Astrocyte (in vitro differentiated cells and primary cell): ENCODE measurements at regions not wholly inside any gene's neighbourhood (a gene's known extent, or its start where the extent isn't known, plus 50 kb on each side); places are given as distances from the start of the nearest gene placed in this dataset.

Source experiments
- DNase-seq: peaks from one replicate; pipeline ENCODE4 v3.0.0-alpha.2; 2010; ENCODE audit warnings: low read depth
- FAIRE-seq: peaks from 2 replicates; lab custom pipeline; 2011; peaks lifted over from hg19 to GRCh38; lab: Jason Lieb, UNC
- H2AFZ ChIP-seq: 2 replicates; pipeline ENCODE4 v1.6.0; 2012; ENCODE audit warnings: low read depth, low read length, inconsistent platforms
- H3K27ac ChIP-seq: 2 replicates; pipeline ENCODE4 v1.5.1; 2011; ENCODE audit warnings: low read depth, low read length, inconsistent platforms
- H3K27me3 ChIP-seq: 2 replicates; pipeline ENCODE4 v1.6.0; 2011; ENCODE audit warnings: low read length, inconsistent platforms; ENCODE audit not compliant: insufficient read depth
- H3K36me3 ChIP-seq: 2 replicates; pipeline ENCODE4 v1.5.1; 2011; ENCODE audit warnings: low read length, inconsistent platforms; ENCODE audit not compliant: insufficient read depth
- H3K4me1 ChIP-seq: 2 replicates; pipeline ENCODE4 v1.5.1; 2011; ENCODE audit warnings: low read length, inconsistent platforms; ENCODE audit not compliant: insufficient read depth
- H3K4me2 ChIP-seq: 2 replicates; pipeline ENCODE4 v1.6.0; 2012; ENCODE audit warnings: low read length, inconsistent platforms
- H3K4me3 ChIP-seq: 2 replicates; pipeline ENCODE4 v1.5.1; 2011; ENCODE audit warnings: low read depth, mild to moderate bottlenecking, low read length, inconsistent platforms; ENCODE audit not compliant: insufficient read depth
- H3K79me2 ChIP-seq: 2 replicates; pipeline ENCODE4 v1.6.0; 2012; ENCODE audit warnings: mild to moderate bottlenecking, low read length, inconsistent platforms; ENCODE audit not compliant: insufficient read depth
- H3K9ac ChIP-seq: 2 replicates; pipeline ENCODE4 v1.6.0; 2012; ENCODE audit warnings: mild to moderate bottlenecking, low read length, inconsistent platforms
- H3K9me3 ChIP-seq: 2 replicates; pipeline ENCODE4 v1.5.1; 2012; ENCODE audit warnings: low read depth, mild to moderate bottlenecking, low read length, inconsistent platforms; ENCODE audit not compliant: insufficient read depth
- H4K20me1 ChIP-seq: 2 replicates; pipeline ENCODE4 v1.6.0; 2012; ENCODE audit warnings: low read length, inconsistent platforms; ENCODE audit not compliant: insufficient read depth
- H3K27ac Mint-ChIP-seq: one replicate; pipeline ENCODE4 v1.8.0; 2021; ENCODE audit warnings: mild to moderate bottlenecking, mixed read lengths; ENCODE audit not compliant: unreplicated experiment
- H3K27me3 Mint-ChIP-seq: one replicate; pipeline ENCODE4 v1.8.0; 2021; ENCODE audit warnings: low read depth, mixed read lengths; ENCODE audit not compliant: unreplicated experiment
- H3K36me3 Mint-ChIP-seq: one replicate; pipeline ENCODE4 v1.8.0; 2021; ENCODE audit warnings: low read depth, mixed read lengths; ENCODE audit not compliant: unreplicated experiment
- H3K4me1 Mint-ChIP-seq: one replicate; pipeline ENCODE4 v1.8.0; 2021; ENCODE audit warnings: low read depth, mixed read lengths; ENCODE audit not compliant: unreplicated experiment
- H3K4me3 Mint-ChIP-seq: one replicate; pipeline ENCODE4 v1.8.0; 2021; ENCODE audit warnings: mild to moderate bottlenecking, moderate library complexity, mixed read lengths; ENCODE audit not compliant: unreplicated experiment
- H3K9me3 Mint-ChIP-seq: one replicate; pipeline ENCODE4 v1.8.0; 2021; ENCODE audit warnings: mild to moderate bottlenecking, mixed read lengths; ENCODE audit not compliant: unreplicated experiment
- EZH2 ChIP-seq: IDR thresholded peaks from 2 replicates; pipeline ENCODE4 v1.6.1; 2012; ENCODE audit warnings: mild to moderate bottlenecking, low read length, inconsistent platforms; ENCODE audit not compliant: insufficient read depth
- TF ChIP-seq, protein P1 (sequence below): IDR thresholded peaks from 2 replicates; pipeline ENCODE4 v1.5.1; 2011; ENCODE audit warnings: low read depth, mild to moderate bottlenecking, inconsistent platforms, low read length, moderate library complexity; ENCODE audit not compliant: insufficient read depth

- Histone ChIP-seq H3K4me2 (no peak overlapping the region), H3K79me2 (no peaks in the 10 kb centered on the region), H4K20me1 (no peaks in the 10 kb centered on the region), H3K36me3 (no peaks in the 10 kb centered on the region), H3K27ac (no peak overlapping the region), H3K9me3 (no peaks in the 10 kb centered on the region), H2AFZ (no peak overlapping the region), H3K27me3 (no peaks in the 10 kb centered on the region), H3K9ac (no peak overlapping the region), H3K4me3 (no peak overlapping the region), H3K4me1 (no peaks in the 10 kb centered on the region)
- Mint-ChIP-seq H3K27me3 (peaks cover 3% of the 10 kb centered on the region), H3K27ac (no peak overlapping the region), H3K9me3 (no peaks in the 10 kb centered on the region), H3K36me3 (no peaks in the 10 kb centered on the region), H3K4me1 (peaks cover 5% of the 10 kb centered on the region), H3K4me3 (no peak overlapping the region)
- TF ChIP-seq EZH2, result no peak
- TF ChIP-seq, protein P1, sequence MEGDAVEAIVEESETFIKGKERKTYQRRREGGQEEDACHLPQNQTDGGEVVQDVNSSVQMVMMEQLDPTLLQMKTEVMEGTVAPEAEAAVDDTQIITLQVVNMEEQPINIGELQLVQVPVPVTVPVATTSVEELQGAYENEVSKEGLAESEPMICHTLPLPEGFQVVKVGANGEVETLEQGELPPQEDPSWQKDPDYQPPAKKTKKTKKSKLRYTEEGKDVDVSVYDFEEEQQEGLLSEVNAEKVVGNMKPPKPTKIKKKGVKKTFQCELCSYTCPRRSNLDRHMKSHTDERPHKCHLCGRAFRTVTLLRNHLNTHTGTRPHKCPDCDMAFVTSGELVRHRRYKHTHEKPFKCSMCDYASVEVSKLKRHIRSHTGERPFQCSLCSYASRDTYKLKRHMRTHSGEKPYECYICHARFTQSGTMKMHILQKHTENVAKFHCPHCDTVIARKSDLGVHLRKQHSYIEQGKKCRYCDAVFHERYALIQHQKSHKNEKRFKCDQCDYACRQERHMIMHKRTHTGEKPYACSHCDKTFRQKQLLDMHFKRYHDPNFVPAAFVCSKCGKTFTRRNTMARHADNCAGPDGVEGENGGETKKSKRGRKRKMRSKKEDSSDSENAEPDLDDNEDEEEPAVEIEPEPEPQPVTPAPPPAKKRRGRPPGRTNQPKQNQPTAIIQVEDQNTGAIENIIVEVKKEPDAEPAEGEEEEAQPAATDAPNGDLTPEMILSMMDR, result no peak
- no peak for DNase-seq
- FAIRE-seq, result no peak
Observed at GRCh38 chr16:7962091-7962879, 628.0 kb downstream of the TMEM114 start.

- H3K27ac Mint-ChIP-seq, result no peak overlapping the region
- H3K79me2 ChIP-seq, result no peaks in the 10 kb centered on the region
- no peaks in the 10 kb centered on the region for H3K27me3 ChIP-seq
- no peaks in the 10 kb centered on the region for H3K36me3 Mint-ChIP-seq
- H3K36me3 ChIP-seq, result no peaks in the 10 kb centered on the region
- H3K9ac ChIP-seq, result no peak overlapping the region
- H3K27ac ChIP-seq, result no peak overlapping the region
- H3K9me3 Mint-ChIP-seq, result peaks cover 2% of the 10 kb centered on the region
- no peak overlapping the region for H3K4me2 ChIP-seq
- peaks cover 8% of the 10 kb centered on the region for H3K27me3 Mint-ChIP-seq
- H3K4me3 ChIP-seq, result no peak overlapping the region
- no peaks in the 10 kb centered on the region for H3K4me1 ChIP-seq
- no peaks in the 10 kb centered on the region for H3K9me3 ChIP-seq
- peaks cover 2% of the 10 kb centered on the region for H3K4me1 Mint-ChIP-seq
- no peak overlapping the region for H2AFZ ChIP-seq
- no peaks in the 10 kb centered on the region for H4K20me1 ChIP-seq
- FAIRE-seq (no peak), DNase-seq (no peak)
- TF ChIP-seq, protein P1, result no peak
- no peak for TF ChIP-seq EZH2
- H3K4me3 Mint-ChIP-seq, result no peak overlapping the region
Observed at GRCh38 chr16:7957151-7957550, 624.5 kb downstream of the RBFOX1 start.

DNA sequence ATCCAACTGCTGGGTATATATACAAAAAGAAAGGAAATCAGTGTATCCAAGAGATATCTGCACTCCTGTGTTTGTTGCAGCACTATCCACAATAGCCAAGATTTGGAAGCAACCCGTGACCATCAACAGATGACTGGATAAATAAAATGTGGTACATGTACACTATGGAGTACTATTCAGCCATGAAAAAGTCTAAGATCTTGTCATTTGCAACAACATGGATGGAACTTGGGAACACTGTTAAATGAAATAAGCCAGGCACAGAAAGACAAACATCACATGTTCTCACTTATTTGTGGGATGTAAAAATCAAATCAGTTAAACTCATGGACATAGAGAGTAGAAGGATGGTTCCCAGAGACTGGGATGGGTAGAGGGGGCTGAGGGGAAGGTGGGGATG, 620.7 kb downstream of the RBFOX1 start:
- no peaks in the 10 kb centered on the region for H3K36me3 Mint-ChIP-seq
- Histone ChIP-seq H3K4me2 (no peak overlapping the region), H3K27ac (no peak overlapping the region), H3K27me3 (no peaks in the 10 kb centered on the region), H2AFZ (no peak overlapping the region), H3K36me3 (no peaks in the 10 kb centered on the region), H3K9me3 (no peaks in the 10 kb centered on the region), H3K4me1 (no peaks in the 10 kb centered on the region), H4K20me1 (no peaks in the 10 kb centered on the region), H3K79me2 (no peaks in the 10 kb centered on the region), H3K9ac (no peak overlapping the region), H3K4me3 (no peak overlapping the region)
- TF ChIP-seq, protein P1, result no peak
- no peak for TF ChIP-seq EZH2
- DNase-seq (no peak), FAIRE-seq (no peak)
- no peak overlapping the region for H3K4me3 Mint-ChIP-seq
- H3K27me3 Mint-ChIP-seq, result peaks cover 7% of the 10 kb centered on the region
- H3K27ac Mint-ChIP-seq, result no peak overlapping the region
- H3K4me1 Mint-ChIP-seq, result peaks cover 2% of the 10 kb centered on the region
- H3K9me3 Mint-ChIP-seq, result peaks cover 2% of the 10 kb centered on the region
